T47D (cell line): ENCODE measurements at regions not wholly inside any gene's neighbourhood (a gene's known extent, or its start where the extent isn't known, plus 50 kb on each side); places are given as distances from the start of the nearest gene placed in this dataset.

Experiments
- DNase-seq, 2 experiments: peaks; one replicate each; pipeline versions ENCODE4 v3.0.0 to v3.0.0-alpha.2; 2011 to 2012; ENCODE audit warnings: low read depth in 1 of 2, low spot score in 1 of 2
- JUND ChIP-seq: IDR thresholded peaks from 2 replicates; pipeline ENCODE4 v1.6.1; 2012; ENCODE audit warnings: low read depth
- in situ Hi-C: cut with HindIII; loops from 2 replicates; pipeline ENCODE4 v1.10.0; 2016; ENCODE audit warnings: low sequenced_read_pairs, low pct_unique_long_range_greater_than_20kb

- no peak for TF ChIP-seq JUND
- no peak for DNase-seq
- in situ Hi-C loops: no loop called here
Measured at GRCh38 chr5:152546493-152546892, 141.4 kb upstream of the NMUR2 start.

- in situ Hi-C loops: no loop called here
- no peak for DNase-seq
- TF ChIP-seq JUND: no peak
Measured at GRCh38 chr5:152547202-152547601, 142.1 kb upstream of the NMUR2 start.

- DNase-seq: no peak
- no peak for TF ChIP-seq JUND
- in situ Hi-C loops: no loop called here
Measured at GRCh38 chr5:152549709-152550108, 144.6 kb upstream of the NMUR2 start.

GRCh38 chr5:152551061-152551460 is 146.0 kb upstream of the NMUR2 start:
- in situ Hi-C loops: no loop called here
- no peak for DNase-seq
- TF ChIP-seq JUND: no peak

- in situ Hi-C loops: no loop called here
- no peak for DNase-seq
- no peak for TF ChIP-seq JUND
Measured at GRCh38 chr5:152556784-152557183, 151.7 kb upstream of the NMUR2 start.

GRCh38 chr5:152560512-152561137 is 155.5 kb upstream of the NMUR2 start:
- DNase-seq: peak; percentile 21 to 78
- in situ Hi-C loops: no loop called here
- no peak for TF ChIP-seq JUND

GRCh38 chr5:152568016-152568415 is 162.9 kb upstream of the NMUR2 start:
- no peak for DNase-seq
- in situ Hi-C loops: no loop called here
- TF ChIP-seq JUND: no peak

GRCh38 chr5:152572812-152573211 is 167.7 kb upstream of the NMUR2 start:
- no peak for TF ChIP-seq JUND
- in situ Hi-C loops: no loop called here
- DNase-seq: no peak

GRCh38 chr5:152584103-152584502 is 179.0 kb upstream of the NMUR2 start:
- DNase-seq: no peak
- TF ChIP-seq JUND: no peak
- in situ Hi-C loops: no loop called here

- DNase-seq: peak in 1 of 2 experiments; percentile 20
- in situ Hi-C loops: no loop called here
- TF ChIP-seq JUND: no peak
Measured at GRCh38 chr5:152592416-152592815, 187.3 kb upstream of the NMUR2 start.

GRCh38 chr5:152593388-152593787 is 188.3 kb upstream of the NMUR2 start:
- TF ChIP-seq JUND: no peak
- DNase-seq: peak in 1 of 2 experiments; percentile 12
- in situ Hi-C loops: no loop called here

GRCh38 chr5:152595405-152595804 is 190.3 kb upstream of the NMUR2 start:
- TF ChIP-seq JUND: no peak
- in situ Hi-C loops: no loop called here
- DNase-seq: no peak

- no peak for DNase-seq
- TF ChIP-seq JUND: no peak
- in situ Hi-C loops: no loop called here
Measured at GRCh38 chr5:152599096-152599495, 194.0 kb upstream of the NMUR2 start.
